T-helper 2 cell treated with Interferon-gamma antibody and Interleukin-4, amounts not matched to agents 100 ng/mL and 5 ng/mL, for 36 hours (primary cell): ENCODE measurements at regions not wholly inside any gene's neighbourhood (a gene's known extent, or its start where the extent isn't known, plus 50 kb on each side); places are given as distances from the start of the nearest gene placed in this dataset.

Experiments used
- intact Hi-C: fragments of 100-400 bp; cut with micrococcal nuclease; formaldehyde crosslinking; loops from one replicate; pipeline ENCODE4 v1.15.1; 2023

- intact Hi-C loops, result no loop called here
These were observed 756.1 kb upstream of the DPPA4 start for GRCh38 chr3:110093411-110093810.

DNA sequence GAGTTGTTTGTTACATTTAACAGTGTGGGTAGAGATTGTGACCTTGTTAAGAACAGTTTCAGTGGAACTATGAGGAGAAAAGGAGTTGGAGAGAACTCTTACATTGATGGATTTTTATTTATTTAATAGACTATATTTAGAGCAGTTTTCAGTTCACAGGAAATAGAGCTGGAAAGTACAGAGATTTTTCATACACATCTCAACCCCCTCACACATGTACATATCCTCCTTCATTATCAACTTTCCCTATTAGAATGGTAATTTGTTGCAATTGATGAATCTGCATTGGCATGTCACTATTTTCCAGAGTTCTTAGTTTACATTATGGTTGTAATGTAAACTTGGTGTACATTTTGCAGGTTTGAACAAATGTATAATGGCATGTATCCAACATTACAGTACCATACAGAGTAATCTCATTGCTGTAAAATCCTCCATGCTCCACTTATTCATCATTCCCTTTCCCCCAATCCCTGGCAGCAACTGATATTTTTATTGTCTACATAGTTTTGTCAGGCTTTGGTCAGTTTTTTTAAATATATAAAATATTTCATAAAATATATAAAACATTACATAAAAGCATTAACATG lies 756.6 kb upstream of the DPPA4 start:
- intact Hi-C loops, result no loop called here

GRCh38 chr3:110099711-110100110 lies 762.4 kb upstream of the DPPA4 start:
- intact Hi-C loops, result no loop called here

- intact Hi-C loops, result no loop called here
These were observed 764.0 kb upstream of the DPPA4 start for GRCh38 chr3:110101361-110101760.

GRCh38 chr3:110106805-110107204 lies 769.5 kb upstream of the DPPA4 start:
- intact Hi-C loops, result no loop called here

GRCh38 chr3:110123946-110124345 lies 786.6 kb upstream of the DPPA4 start:
- intact Hi-C loops, result no loop called here

DNA sequence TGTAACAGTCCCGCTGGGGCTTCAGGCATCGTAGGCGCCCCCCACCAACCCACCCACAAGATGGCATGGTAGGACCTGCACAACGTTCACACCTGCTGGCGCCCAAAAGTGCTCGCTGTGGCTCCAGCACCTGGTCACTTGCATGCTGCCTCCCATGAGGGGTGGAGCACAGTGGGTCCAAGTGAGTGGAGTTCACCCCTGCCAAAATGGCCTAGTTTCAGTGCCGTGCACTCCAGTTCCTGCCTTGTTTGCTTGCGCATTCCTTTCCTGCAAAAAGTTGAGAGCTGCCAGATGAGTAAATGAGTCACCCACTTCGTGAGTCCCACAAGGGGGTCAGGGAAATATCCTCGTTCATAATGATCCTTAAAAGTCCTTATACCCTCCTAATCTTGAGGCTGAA lies 788.7 kb upstream of the DPPA4 start:
- intact Hi-C loops, result no loop called here

GRCh38 chr3:110133971-110134370 lies 796.6 kb upstream of the DPPA4 start:
- intact Hi-C loops, result no loop called here

DNA sequence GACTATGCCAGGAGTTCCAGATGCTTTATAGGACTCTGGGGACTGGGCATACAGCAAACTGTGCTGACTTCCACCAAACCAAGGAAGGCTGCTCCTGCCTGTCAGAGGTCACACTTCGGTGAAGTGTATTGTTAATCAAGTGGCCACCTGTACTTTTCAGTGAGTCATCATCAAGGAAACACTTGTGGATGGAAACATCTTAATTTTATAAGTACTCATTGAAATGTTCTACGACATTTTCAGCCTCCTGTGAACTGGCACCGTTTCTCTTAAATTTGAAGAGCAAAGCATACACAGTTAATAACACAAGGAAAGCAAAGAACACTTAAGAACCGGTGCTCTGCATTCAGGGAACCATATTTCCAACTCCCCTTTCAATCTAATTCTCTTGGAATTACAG lies 801.7 kb upstream of the DPPA4 start:
- intact Hi-C loops, result no loop called here

GRCh38 chr3:110139821-110140220 lies 802.5 kb upstream of the DPPA4 start:
- intact Hi-C loops, result no loop called here

GRCh38 chr3:110149763-110150162 lies 812.4 kb upstream of the DPPA4 start:
- intact Hi-C loops, result no loop called here

GRCh38 chr3:110157221-110157620 lies 819.9 kb upstream of the DPPA4 start:
- intact Hi-C loops, result no loop called here

- intact Hi-C loops, result no loop called here
These were observed 827.5 kb upstream of the DPPA4 start for GRCh38 chr3:110164632-110165369.

DNA sequence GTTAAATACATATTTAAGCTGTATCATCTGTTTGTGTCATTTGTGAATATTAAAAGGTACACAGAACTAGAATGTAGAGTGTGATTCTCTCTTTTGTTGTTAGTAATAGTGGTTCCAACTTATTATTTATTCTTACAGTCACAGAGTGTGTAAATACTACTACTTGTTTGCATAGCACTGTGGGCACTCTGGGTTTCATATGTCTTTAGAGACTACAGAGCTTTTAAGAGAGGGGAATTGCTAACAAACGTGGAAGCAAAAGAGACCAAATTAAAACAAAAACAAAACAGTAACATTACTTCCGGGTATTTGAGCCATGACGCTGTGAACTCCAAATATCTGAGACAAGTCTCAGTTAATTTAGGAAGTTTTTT lies 828.0 kb upstream of the DPPA4 start:
- intact Hi-C loops, result no loop called here

- intact Hi-C loops, result no loop called here
These were observed 828.4 kb upstream of the DPPA4 start for GRCh38 chr3:110165753-110166152.

GRCh38 chr3:110166791-110167190 lies 829.4 kb upstream of the DPPA4 start:
- intact Hi-C loops, result no loop called here

DNA sequence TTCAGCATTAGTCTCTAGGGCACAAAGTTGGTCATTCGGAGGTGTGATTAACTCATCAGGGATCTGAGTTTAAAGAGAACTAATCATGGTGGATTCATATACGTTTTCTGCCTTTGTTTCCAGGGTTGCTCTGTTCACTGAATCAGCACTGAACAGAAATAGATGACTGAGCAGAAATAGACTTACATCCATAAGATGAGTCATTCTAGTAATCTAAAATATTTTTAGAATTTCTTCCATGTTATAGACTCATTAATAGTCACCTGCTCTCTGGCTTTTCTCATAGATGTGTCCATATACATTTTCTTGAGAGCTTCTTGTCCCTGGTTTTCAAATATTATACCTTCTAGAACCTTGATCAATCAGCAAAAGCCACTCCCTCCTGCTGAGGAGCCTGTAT lies 837.6 kb upstream of the DPPA4 start:
- intact Hi-C loops, result no loop called here

DNA sequence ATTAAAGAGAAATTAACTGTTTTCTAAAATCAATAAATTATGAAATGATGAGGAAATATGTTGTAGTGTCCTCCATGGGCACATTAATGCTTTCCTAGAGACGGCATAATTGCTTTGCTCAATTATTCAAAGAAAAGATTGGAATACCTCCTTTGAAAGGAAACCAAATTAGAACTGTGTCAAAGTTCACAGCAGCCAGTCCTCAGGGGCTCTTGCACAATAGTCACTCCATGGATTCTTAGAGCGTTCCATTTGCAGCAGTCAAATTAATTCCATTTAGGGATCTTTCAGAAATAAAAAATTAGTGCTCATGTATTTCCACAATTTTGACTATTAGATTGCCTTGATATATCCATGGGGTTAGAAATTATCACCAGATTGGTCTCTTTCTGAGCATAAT lies 841.6 kb upstream of the DPPA4 start:
- intact Hi-C loops, result no loop called here

GRCh38 chr3:110180733-110181132 lies 843.4 kb upstream of the DPPA4 start:
- intact Hi-C loops, result no loop called here

DNA sequence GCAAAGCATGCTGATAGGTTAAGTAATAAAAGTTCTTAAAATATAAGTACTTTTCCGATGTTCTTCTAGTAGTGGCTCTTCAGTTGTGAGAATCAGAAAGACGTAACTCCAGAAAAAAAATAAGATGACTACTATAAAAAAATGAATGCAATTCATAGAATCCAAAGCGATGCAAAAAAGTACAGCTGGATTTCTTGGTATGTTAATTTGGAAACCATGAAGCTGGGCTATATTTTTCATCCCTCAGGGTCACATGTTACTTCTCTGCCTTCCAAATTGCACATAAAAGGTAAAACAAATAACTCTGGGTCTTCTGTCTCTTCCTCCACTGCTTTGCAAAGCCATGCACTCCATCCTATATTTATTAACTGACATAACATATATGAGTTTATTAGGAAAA lies 843.9 kb upstream of the DPPA4 start:
- intact Hi-C loops, result no loop called here

GRCh38 chr3:110184536-110184935 lies 847.2 kb upstream of the DPPA4 start:
- intact Hi-C loops, result no loop called here

- intact Hi-C loops, result no loop called here
These were observed 855.7 kb upstream of the DPPA4 start for GRCh38 chr3:110193074-110193473.
